DND-41 (cell line): ENCODE measurements at regions not wholly inside any gene's neighbourhood (a gene's known extent, or its start where the extent isn't known, plus 50 kb on each side); places are given as distances from the start of the nearest gene placed in this dataset.

Experiments used
- ATAC-seq: fragments of 200-7000 bp; cut with Tn5 transposase; 3 replicates; pipeline ENCODE4 v1.9.1; 2021; ENCODE audit warnings: low read depth; ENCODE audit not compliant: insufficient read depth
- DNase-seq: peaks from one replicate; pipeline ENCODE4 v3.0.0-alpha.2; 2020
- H2AFZ ChIP-seq: 2 replicates; pipeline ENCODE4 v1.6.0; 2012; ENCODE audit warnings: low read depth, low read length
- H3K27ac ChIP-seq: 2 replicates; pipeline ENCODE4 v1.5.1; 2012; ENCODE audit warnings: low read length, inconsistent platforms
- H3K27me3 ChIP-seq: fragments of 200-600 bp; sonication (generic); 2 replicates; pipeline ENCODE4 v1.6.0; 2012; ENCODE audit warnings: low read length, mild to moderate bottlenecking, inconsistent platforms; ENCODE audit not compliant: insufficient read depth, poor library complexity
- H3K36me3 ChIP-seq: 2 replicates; pipeline ENCODE4 v1.5.1; 2012; ENCODE audit warnings: low read length, inconsistent platforms; ENCODE audit not compliant: insufficient read depth
- H3K4me1 ChIP-seq: 2 replicates; pipeline ENCODE4 v1.5.1; 2012; ENCODE audit warnings: mild to moderate bottlenecking, low read length; ENCODE audit not compliant: insufficient read depth
- H3K4me2 ChIP-seq: 2 replicates; pipeline ENCODE4 v1.6.0; 2012; ENCODE audit warnings: mild to moderate bottlenecking, moderate library complexity, low read length, inconsistent platforms; ENCODE audit not compliant: insufficient read depth
- H3K4me3 ChIP-seq, 2 experiments: fragments of 200-600 bp in 1 of 2; shearing (Covaris generic) in 1 of 2; 2 replicates each; pipeline ENCODE4 v1.5.1; 2012 to 2016; ENCODE audit warnings: inconsistent platforms in 2 of 2, low read length in 2 of 2, mild to moderate bottlenecking in 2 of 2, low read depth in 1 of 2, moderate library complexity in 1 of 2
- H3K79me2 ChIP-seq: 2 replicates; pipeline ENCODE4 v1.6.0; 2012; ENCODE audit warnings: low read length, inconsistent platforms; ENCODE audit not compliant: insufficient read depth
- H3K9ac ChIP-seq: 2 replicates; pipeline ENCODE4 v1.6.0; 2012; ENCODE audit warnings: low read depth, mild to moderate bottlenecking, inconsistent platforms, low read length, moderate library complexity
- H3K9me3 ChIP-seq: 2 replicates; pipeline ENCODE4 v1.5.1; 2012; ENCODE audit warnings: low read length, moderate library complexity, mild to moderate bottlenecking, inconsistent platforms; ENCODE audit not compliant: insufficient read depth, severe bottlenecking
- H4K20me1 ChIP-seq: 2 replicates; pipeline ENCODE4 v1.6.0; 2012; ENCODE audit warnings: low read length; ENCODE audit not compliant: insufficient read depth
- EZH2 ChIP-seq: IDR thresholded peaks from 3 replicates; pipeline ENCODE4 v1.6.1; 2012; ENCODE audit warnings: borderline replicate concordance, low read depth, mild to moderate bottlenecking, moderate library complexity, low read length, inconsistent platforms; ENCODE audit not compliant: severe bottlenecking
- TF ChIP-seq, protein P1 (sequence below): IDR thresholded peaks from 2 replicates; pipeline ENCODE4 v1.5.1; 2012; ENCODE audit warnings: borderline replicate concordance, low read length, moderate library complexity, mild to moderate bottlenecking; ENCODE audit not compliant: poor library complexity, severe bottlenecking; ENCODE audit errors: extremely low read depth

DNA sequence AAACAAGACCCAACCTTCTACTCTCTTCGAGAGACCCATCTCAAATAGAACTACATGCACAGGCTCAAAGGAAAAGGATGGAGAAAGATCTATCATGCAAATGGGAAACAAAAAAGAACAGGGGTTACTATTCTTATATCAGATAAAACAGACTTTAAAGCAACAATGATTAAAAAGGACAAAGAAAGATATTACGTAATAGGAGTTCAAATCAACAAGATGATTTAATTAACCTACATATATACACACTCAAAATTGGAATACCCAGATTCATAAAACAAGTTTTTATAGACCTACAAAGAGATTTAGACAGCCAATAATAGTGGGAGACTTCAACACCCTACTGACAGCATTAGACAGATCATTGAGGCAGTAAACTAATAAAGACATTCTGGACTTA lies 536.6 kb upstream of the RAG2 start:
- TF ChIP-seq EZH2, result no peak
- TF ChIP-seq, protein P1, sequence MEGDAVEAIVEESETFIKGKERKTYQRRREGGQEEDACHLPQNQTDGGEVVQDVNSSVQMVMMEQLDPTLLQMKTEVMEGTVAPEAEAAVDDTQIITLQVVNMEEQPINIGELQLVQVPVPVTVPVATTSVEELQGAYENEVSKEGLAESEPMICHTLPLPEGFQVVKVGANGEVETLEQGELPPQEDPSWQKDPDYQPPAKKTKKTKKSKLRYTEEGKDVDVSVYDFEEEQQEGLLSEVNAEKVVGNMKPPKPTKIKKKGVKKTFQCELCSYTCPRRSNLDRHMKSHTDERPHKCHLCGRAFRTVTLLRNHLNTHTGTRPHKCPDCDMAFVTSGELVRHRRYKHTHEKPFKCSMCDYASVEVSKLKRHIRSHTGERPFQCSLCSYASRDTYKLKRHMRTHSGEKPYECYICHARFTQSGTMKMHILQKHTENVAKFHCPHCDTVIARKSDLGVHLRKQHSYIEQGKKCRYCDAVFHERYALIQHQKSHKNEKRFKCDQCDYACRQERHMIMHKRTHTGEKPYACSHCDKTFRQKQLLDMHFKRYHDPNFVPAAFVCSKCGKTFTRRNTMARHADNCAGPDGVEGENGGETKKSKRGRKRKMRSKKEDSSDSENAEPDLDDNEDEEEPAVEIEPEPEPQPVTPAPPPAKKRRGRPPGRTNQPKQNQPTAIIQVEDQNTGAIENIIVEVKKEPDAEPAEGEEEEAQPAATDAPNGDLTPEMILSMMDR, result no peak
- H3K4me1 ChIP-seq, result no peaks in the 10 kb centered on the region
- no peaks in the 10 kb centered on the region for H3K36me3 ChIP-seq
- H2AFZ ChIP-seq, result no peak overlapping the region
- no peak overlapping the region for H3K4me3 ChIP-seq
- no peak overlapping the region for H3K27ac ChIP-seq
- no peak overlapping the region for H3K9ac ChIP-seq
- ATAC-seq (no peak), DNase-seq (no peak)
- no peaks in the 10 kb centered on the region for H3K79me2 ChIP-seq
- H3K4me2 ChIP-seq, result no peak overlapping the region
- H4K20me1 ChIP-seq, result no peaks in the 10 kb centered on the region
- no peaks in the 10 kb centered on the region for H3K9me3 ChIP-seq
- H3K27me3 ChIP-seq, result no peaks in the 10 kb centered on the region

DNA sequence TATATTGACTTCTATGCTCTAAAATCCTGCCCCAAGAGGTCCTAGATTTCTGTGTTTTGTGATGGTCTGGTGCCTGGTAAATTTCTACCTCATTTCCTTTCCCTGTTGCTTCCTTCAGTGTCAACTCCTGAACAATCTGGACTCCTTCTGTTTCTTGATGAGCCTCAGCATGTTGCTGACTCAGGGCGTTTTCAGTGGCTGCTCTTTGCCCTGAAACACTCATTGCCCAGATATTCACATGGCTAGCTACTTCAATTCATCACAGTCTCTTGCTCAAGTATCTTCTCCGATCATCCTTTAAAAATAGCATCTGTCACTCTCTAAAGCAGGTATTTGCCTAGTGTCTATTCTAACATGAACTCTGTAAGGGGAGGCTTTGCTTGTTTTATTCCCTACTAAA lies 526.3 kb upstream of the RAG2 start:
- no peaks in the 10 kb centered on the region for H3K36me3 ChIP-seq
- H4K20me1 ChIP-seq, result no peaks in the 10 kb centered on the region
- no peak overlapping the region for H2AFZ ChIP-seq
- H3K27me3 ChIP-seq, result peaks cover 10% of the 10 kb centered on the region
- no peak for DNase-seq
- H3K4me3 ChIP-seq, result no peak overlapping the region
- no peaks in the 10 kb centered on the region for H3K9me3 ChIP-seq
- ATAC-seq, result no peak
- no peak overlapping the region for H3K4me2 ChIP-seq
- H3K4me1 ChIP-seq, result no peaks in the 10 kb centered on the region
- TF ChIP-seq EZH2, result no peak
- TF ChIP-seq, protein P1, result no peak
- no peaks in the 10 kb centered on the region for H3K79me2 ChIP-seq
- H3K27ac ChIP-seq, result no peak overlapping the region
- H3K9ac ChIP-seq, result no peak overlapping the region

DNA sequence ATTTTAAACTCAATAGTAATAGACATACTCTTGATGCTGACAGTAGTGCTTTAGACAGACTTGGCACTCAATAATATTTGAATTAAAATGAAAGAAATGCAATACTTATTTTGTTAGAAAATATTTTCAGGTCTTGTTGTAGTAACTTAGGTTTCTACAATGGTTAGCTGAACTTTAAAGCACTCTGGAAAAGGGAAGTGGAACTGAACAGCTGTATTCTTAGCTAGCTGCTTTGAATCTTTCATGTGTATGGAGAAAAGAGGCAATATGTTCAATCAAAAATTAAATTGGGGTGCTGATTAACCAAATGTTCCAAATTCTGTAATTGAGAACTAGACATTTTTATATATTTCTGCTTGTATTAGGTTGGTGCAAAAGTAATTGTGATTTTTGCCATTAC lies 517.9 kb upstream of the RAG2 start:
- H2AFZ ChIP-seq, result no peak overlapping the region
- TF ChIP-seq, protein P1, result no peak
- no peak for TF ChIP-seq EZH2
- no peak overlapping the region for H3K9ac ChIP-seq
- DNase-seq, result no peak
- no peaks in the 10 kb centered on the region for H3K79me2 ChIP-seq
- no peak overlapping the region for H3K4me2 ChIP-seq
- H3K4me3 ChIP-seq, result no peak overlapping the region
- H3K36me3 ChIP-seq, result no peaks in the 10 kb centered on the region
- no peaks in the 10 kb centered on the region for H3K4me1 ChIP-seq
- H3K27me3 ChIP-seq, result peaks cover 3% of the 10 kb centered on the region
- H3K9me3 ChIP-seq, result no peaks in the 10 kb centered on the region
- no peak overlapping the region for H3K27ac ChIP-seq
- no peaks in the 10 kb centered on the region for H4K20me1 ChIP-seq
- ATAC-seq, result no peak

DNA sequence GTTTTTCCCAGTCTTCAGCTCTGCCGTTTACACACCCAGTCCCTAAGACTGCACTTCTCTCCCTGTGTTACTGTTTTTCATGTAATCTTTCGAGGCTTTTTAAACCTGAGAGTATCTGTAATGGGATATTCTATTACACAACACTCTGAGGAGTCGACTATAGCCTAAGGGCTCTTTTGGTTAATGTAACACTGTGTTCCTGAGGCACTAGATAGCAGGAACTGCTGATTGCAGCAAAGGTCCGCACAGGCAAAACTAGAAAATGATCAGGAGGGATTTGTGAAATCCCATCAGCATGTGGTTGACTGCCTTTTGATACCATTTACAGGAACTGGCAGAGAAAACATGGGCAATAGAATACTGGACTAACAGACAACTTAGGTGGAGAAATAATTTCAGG lies 512.3 kb upstream of the RAG2 start:
- Histone ChIP-seq H3K4me3 (no peak overlapping the region), H3K4me2 (no peak overlapping the region), H3K27me3 (peaks cover 3% of the 10 kb centered on the region), H3K36me3 (no peaks in the 10 kb centered on the region), H3K79me2 (no peaks in the 10 kb centered on the region), H2AFZ (no peak overlapping the region), H3K27ac (no peak overlapping the region), H3K9ac (no peak overlapping the region), H4K20me1 (no peaks in the 10 kb centered on the region), H3K4me1 (no peaks in the 10 kb centered on the region), H3K9me3 (no peaks in the 10 kb centered on the region)
- TF ChIP-seq, protein P1, result no peak
- no peak for TF ChIP-seq EZH2
- ATAC-seq, result no peak
- DNase-seq, result no peak
